Retinal pigment epithelial cell (primary cell): ENCODE measurements at regions not wholly inside any gene's neighbourhood (a gene's known extent, or its start where the extent isn't known, plus 50 kb on each side); places are given as distances from the start of the nearest gene placed in this dataset.

Experiments used
- DNase-seq: peaks from one replicate; pipeline ENCODE4 v3.0.0-alpha.2; 2010; ENCODE audit warnings: low read depth
- H3K4me3 ChIP-seq: 2 replicates; pipeline ENCODE4 v1.5.1; 2011; ENCODE audit warnings: mild to moderate bottlenecking, low read length, control low read depth, moderate library complexity
- CTCF ChIP-seq: conservative IDR thresholded peaks from 2 replicates; pipeline ENCODE4 v1.5.1; 2011; ENCODE audit warnings: low read depth, low read length, control low read depth, inconsistent platforms

GRCh38 chr2:34408100-34408499 is 809.0 kb upstream of the FAM98A start:
- TF ChIP-seq CTCF = no peak
- H3K4me3 ChIP-seq = no peak overlapping the region
- DNase-seq = no peak

GRCh38 chr2:34403512-34403911 is 804.4 kb upstream of the FAM98A start:
- TF ChIP-seq CTCF = no peak
- DNase-seq = no peak
- H3K4me3 ChIP-seq = no peak overlapping the region

GRCh38 chr2:34402376-34402775 is 803.3 kb upstream of the FAM98A start:
- TF ChIP-seq CTCF = no peak
- no peak for DNase-seq
- H3K4me3 ChIP-seq = no peak overlapping the region

- no peak for DNase-seq
- no peak for TF ChIP-seq CTCF
- H3K4me3 ChIP-seq = no peak overlapping the region
Measured at GRCh38 chr2:34401186-34401585, 802.1 kb upstream of the FAM98A start.

GRCh38 chr2:34388446-34388845 is 789.3 kb upstream of the FAM98A start:
- H3K4me3 ChIP-seq = no peak overlapping the region
- no peak for TF ChIP-seq CTCF
- DNase-seq = no peak

- no peak for TF ChIP-seq CTCF
- no peak overlapping the region for H3K4me3 ChIP-seq
- DNase-seq = no peak
Measured at GRCh38 chr2:34387536-34387935, 788.4 kb upstream of the FAM98A start.

- DNase-seq = no peak
- TF ChIP-seq CTCF = no peak
- H3K4me3 ChIP-seq = no peak overlapping the region
Measured at GRCh38 chr2:34379586-34379985, 780.5 kb upstream of the FAM98A start.
